ENCODE measurements at regions not wholly inside any gene's neighbourhood (a gene's known extent, or its start where the extent isn't known, plus 50 kb on each side); places are given as distances from the start of the nearest gene placed in this dataset.
A peak's percentile ranks its signal among the peaks of the same experiment; 100 is the strongest.

DNA sequence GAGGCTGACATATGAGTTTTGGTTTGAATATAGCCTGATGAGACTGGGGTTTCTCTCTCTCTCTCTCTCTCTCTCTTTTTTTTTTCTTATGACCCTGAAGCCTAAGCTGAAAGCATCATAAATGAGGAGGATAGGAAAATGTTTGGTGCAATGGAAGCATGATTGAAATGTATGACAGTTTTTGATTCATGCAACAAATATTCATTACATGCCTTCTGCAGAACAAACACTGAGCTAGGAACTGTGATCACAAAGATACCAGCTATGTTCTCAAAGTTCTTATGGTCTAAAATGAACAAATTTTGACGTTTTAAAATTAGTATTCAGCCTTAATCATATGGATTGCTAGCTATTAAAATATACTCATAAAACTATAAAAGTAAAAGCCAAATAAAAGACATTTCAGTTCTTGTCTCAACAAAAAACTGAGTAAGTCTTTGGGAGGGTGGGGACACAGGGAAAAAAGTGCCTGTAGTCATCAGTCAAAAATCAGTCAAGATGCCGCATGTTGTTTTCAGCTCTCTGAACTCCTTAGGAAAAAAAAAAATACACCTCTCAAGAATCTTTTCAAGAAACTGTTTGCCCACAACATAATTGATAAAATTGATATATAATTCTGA, 57.2 kb downstream of the NKX6-1 start:
- DNase-seq (ENCODE audit: low read depth): no peak

DNA sequence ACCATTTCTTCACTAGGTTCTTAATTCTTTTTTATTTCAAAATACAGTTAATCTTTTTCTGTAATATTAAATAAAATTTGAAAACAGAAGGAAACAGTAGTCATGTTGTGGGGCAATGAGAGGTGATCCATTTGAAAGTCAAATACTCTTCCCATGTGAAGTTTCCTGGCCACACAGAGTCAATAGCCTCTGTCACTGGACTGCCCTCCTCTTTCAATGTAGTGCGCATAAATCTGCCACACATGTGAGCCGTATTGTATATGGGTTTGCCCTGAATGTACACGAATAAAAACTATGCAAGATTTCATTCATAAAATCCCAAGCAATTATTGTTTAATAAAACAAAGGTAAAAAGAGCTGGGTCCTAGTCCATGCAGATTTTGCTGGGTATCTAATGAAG, 59.1 kb downstream of the NKX6-1 start:
- DNase-seq (ENCODE audit: low read depth): no peak

DNA sequence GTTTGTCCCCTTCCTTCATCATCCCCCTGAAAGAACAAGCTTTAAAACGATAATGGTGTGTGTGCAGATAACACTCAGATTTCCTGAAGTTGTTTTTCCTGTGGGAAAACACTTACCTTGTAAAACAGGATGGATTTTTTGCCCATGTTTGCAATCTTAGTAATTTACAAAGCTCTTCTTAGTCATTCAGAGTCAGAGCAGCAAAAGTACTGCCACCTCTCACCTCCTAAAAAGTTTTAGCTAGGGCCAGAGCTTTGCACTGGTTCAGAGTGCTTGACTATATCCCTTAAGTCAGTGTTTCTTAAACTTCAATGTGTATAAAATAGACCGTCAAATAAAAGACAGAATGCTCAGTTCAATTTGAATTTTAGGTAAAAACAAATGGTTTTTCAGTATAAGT, 62.3 kb downstream of the NKX6-1 start:
- no peak for DNase-seq (ENCODE audit: low read depth)

DNA sequence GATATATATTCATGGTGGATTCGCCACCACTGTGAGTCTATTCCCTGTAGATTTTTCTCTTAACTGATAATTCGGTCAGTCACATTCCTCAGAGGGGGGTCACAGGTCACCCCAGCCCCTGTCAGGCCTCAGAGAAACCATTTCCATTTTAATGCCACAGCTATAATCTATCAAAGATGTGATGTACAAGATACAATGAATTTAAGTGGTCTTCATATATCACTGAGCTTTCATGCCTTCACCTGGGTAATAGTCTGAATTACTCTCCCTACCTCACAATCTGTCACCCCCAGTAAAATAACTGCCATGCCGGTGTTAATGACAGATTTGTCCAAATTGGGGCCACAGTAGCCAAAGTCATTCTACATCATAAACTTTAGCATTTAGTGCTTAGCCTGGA, 64.7 kb downstream of the NKX6-1 start:
- DNase-seq (ENCODE audit: low read depth): no peak

DNA sequence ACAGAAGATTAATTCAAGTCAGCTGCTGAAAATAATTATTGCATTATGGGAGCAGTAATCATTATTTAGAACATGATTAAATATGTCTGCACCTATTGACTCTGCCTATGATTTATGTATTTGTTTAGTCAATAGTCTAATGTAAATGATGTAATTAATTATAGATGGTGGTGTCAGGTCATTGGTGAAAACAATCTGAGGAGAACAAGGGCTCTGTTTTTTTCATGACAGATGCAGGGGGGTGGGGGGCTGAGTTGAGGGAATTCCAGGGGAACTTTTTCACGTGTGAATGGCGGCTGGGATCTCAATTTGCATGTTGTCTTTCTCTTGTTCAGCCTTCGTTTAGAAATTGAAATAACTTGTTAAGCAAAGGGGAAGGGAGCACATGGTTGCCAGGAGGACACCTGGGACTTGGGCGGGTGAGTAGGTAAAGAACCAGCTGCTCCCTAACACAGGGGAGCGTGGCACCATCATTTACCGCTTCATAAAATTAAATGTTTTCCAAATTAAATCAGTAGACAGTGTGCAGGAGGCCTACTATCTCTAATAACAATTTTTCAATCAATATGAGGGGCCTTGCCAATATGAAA, 65.4 kb downstream of the NKX6-1 start:
- DNase-seq (ENCODE audit: low read depth): no peak

DNA sequence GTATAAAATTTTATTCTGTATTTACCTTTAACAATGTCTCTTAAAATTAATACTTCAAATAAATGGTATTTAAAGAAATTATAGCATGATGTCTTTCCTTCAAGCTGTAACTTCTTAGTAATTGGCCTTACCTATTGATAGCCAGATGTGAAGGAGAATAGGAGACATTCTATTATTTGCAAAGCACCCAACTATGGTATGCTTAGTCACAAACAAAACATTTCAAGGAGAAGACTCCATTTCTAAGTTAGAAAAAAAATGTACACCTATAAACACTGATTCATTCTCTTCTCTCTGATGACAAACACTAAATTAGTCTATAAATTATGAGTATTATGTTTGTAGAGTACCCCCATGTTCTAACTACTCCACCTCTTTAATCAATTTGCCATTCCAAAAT, 66.4 kb downstream of the NKX6-1 start:
- DNase-seq (ENCODE audit: low read depth): no peak

DNA sequence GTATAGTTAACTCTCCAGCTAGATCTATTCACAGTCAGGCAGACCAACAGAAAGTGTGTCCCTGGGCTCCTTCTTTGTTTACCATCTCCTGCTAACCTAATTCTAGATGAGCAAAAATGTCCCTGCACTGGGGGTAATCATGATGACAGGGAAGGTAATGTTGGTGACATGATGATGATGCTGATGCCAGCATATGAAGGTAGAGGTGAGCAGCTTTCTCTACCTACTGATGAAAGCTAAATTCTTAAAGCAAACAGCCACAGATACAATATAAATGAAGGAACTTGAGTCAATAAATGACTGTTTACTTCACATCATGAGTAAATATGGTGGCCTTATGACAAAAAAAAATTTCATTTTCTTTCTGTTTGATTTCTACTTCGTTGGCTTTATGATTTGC, 78.5 kb downstream of the NKX6-1 start:
- no peak for DNase-seq (ENCODE audit: low read depth)

DNA sequence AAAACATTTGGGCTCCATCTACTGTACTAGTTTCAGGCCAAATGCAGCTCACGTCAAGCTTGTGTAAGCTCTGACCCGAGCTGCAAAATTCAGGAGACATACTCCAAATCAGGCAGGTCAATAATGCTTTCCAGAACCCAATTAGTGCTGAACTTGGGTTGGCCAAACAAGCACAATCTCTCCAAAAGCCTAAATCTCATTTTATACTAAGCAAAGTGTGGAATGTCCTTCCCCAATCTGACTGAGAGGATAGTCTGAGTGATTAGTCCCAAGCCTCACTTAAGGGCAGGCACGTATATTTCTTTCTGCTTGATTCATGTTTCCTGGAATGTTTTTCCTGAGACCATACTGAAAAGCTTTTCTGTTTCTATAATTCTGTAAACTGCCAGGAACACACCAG, 79.9 kb downstream of the NKX6-1 start:
- DNase-seq (ENCODE audit: low read depth): no peak

DNA sequence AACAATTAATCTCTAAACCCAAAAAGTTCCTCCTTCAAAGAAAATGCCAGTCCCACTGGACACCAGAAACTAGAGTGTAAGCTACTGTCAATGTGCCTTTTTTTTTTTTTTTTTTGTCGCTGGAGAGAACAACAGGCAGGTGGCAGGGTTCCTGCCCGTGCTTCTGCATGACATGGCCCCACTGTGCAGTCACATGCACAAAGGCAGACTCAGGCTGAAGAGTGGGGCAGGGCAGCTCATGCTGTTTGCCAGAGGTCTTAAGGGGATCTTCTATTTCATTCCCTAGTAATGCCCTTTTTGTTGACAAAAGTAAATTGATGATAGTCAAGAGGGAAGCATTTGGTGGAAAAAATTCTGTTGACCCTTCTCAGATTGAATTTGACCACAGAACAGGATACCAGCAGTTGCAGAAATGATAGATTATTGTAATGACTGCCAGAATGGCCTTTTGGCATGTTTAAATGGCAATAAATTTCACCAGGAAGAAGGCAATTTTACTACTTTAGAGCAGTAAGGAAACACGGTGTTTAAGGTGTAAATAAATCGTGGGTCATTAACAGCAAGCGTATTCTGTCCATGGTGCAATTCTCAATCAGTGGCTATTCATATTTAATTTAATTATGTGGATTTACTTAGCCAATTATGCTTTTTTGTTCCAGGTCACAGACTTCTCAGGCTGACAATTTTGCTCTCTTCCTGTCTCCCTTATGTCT, 80.9 kb downstream of the NKX6-1 start:
- no peak for DNase-seq (ENCODE audit: low read depth)

DNA sequence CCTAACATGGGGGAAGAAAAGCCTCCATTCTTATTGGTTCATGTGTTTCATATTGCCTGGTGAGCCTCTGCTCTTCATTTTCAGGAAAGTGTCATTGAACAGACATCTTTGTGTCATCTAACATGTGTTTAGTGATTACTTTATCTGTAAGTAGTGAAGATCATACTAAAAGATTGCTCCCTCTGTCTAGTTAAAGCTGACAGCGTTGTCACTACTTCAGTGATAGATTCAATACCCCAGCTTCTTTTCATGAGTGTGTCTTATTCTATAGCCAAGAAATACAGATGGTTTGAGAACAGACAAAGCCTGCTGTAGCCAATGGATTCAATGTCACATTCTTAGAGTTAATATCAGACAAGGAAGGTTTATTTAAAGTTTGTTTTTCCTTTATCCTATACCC, 85.1 kb downstream of the NKX6-1 start:
- DNase-seq (ENCODE audit: low read depth): no peak

DNA sequence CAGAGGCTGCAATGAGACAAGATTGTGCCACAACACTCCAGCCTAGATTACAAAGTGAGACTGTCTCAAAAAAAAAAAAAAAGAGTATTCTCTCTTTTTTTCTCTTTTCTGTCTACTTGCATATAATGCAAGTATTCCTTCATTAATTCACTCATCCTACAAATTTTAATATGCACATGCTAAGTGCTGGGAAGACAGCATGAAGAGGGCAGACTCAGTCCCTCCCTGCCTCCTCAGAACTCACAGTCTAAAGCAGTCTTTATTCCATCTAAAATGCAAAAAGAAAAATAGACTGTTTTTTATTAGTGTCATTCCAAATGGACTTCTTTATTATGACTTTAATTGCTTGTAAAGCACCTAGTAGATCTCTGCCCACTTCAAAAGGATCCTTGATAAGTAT, 85.6 kb downstream of the NKX6-1 start:
- no peak for DNase-seq (ENCODE audit: low read depth)

DNA sequence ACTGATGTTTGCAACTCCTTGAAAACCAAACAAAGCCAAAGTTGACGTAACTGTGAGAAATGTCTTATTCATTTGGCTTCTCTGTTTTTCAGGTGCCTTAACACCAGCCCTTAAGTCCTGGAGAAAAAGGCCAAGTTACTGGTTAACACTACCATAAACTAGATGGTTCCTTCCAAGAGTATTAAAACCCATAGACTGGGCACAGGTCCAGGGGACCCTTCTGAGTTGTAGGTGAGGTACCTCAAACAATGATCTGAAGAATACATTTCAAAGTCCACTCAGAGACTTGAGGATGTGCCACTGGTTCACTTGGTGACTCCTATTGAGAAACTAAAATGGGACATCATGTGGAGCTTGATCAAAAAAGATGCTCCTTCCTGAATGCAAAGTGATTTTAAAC, 87.0 kb downstream of the NKX6-1 start:
- DNase-seq (ENCODE audit: low read depth): no peak

DNA sequence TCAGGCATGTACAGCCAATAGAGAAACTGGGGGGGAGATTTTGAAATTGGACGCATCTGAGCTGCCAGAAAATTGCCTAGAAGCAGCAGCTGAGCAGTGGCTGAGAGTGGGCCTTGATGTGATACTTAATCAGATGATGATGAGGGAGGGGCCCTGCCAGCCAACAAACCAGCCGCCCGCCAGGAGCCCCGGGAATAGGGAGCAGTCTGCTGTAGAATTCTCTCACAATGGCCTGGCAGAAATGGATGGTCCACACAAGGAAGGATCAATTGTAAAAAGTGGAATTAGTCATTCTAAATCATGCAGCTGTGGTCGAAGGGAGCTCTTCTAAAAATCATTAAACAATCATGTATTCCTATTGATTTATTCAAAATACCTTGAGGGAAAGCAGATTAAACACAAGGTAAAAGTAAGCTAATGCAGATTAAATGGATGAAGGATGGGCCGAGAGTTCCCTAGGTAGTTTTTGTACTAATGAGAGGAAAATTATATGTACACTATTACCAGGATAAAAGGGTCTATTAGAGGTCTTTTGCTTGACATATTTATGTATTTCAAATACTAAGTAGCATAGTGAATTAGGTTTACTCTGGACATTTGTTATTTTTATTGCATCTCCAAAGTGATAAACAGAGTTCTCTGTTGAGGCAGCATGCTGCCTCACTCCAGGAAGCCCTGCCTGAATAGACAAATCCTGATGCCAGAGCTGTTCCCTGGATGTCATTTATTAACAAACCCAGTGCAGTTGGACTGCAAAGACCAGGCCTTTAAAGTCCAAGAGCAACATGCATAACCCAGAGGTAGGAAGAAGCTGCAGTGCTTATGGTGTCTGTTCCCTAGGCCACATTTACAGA, 91.3 kb downstream of the NKX6-1 start:
- no peak for DNase-seq (ENCODE audit: low read depth)

DNA sequence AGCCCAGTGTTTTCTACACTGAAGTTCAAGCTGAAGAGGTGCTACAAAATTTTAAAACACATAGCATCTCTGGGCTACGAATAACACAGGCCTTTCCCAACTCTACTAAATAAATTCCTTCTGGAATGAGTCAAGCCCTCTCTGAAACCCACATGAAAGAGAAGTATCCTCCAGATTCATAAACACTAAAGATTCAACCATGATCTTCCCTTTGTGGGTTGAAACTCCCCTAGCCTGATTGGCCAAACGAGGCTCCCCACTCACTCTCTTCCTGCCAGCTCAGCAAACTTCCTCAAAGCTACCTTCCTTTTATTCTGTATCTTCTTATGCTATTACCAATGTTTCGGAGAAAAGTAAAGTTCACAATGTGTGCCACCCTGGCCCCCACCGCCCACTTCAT, 95.4 kb downstream of the NKX6-1 start:
- DNase-seq (ENCODE audit: low read depth): peak; percentile 2

DNA sequence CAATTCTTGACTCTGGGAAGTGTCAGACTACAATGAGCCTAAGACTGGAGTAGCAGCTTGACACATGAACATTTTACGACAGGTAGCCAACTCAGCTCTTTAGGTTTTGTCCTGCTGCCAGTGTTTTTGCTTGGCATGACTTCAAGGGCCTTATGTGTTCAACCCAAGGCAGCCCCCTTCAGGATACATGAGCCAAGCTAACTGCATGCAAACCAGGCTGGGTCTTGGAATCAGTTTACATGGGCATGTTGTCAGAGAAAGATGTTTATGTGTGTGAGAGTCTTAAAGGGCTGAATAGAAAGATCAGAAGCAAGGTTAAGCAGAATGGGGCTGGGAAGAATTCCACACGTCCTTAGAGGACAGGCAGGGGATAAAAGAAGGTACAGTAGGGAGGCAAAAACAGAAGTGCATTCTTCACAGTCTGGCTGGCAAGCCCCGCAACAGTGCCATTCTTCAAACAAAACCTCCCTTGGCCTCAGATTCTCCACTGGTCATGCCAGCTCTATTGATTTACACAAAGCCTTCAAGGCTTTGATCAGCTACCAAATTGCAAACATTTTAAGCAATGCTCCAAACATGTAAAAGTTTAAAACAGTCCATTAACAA, 97.3 kb downstream of the NKX6-1 start:
- no peak for DNase-seq (ENCODE audit: low read depth)

DNA sequence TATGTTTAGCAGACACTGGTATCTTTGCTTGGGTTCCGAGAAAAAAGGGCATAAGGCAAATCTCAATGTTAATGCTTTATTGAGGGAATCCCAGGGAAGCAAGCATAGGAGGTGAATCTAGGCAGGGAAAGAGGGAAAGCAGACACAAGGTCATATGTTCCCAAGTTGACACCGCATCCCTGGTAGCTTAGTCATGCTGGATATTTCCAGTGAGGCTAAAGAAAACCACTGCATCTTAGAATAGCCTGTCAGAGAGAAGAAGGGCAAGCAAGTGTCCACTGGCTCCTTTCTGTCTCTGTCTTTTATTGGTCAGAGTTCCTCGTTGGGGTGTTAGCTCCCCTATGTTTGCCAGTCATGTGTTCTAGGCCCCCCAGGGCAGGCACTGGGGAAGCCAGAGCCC, 104.7 kb downstream of the NKX6-1 start:
- DNase-seq (ENCODE audit: low read depth): no peak

DNA sequence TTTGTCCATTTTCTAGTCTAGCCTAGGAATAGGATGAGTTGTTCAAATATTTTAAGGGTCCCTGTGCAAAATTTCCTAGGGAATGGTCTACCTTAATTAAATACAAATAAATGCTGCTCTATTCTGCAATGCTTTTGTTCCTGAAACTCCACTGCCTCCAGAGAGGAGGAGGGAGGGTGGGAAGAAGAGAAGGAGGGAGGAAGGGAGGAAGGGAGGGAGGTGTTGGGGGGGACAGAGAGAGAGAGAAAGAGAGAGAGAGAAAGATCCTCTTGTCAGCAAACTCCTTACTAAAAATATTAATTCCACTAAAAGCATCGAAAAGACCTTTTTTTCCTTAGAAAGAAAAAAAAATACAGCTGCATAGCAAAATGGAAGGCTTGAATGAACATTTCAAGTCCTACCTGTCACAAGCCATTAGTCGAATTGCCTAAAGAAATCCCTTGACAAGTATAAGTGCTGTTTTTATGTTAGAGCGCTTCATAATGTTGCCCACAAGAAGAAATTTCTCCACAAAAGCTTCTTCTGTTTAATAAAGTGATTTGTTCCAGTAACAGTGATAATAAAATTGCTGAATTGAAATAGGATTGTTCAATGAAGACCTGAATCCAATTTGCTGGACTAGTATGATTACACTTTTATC, 106.0 kb downstream of the NKX6-1 start:
- no peak for DNase-seq (ENCODE audit: low read depth)

DNA sequence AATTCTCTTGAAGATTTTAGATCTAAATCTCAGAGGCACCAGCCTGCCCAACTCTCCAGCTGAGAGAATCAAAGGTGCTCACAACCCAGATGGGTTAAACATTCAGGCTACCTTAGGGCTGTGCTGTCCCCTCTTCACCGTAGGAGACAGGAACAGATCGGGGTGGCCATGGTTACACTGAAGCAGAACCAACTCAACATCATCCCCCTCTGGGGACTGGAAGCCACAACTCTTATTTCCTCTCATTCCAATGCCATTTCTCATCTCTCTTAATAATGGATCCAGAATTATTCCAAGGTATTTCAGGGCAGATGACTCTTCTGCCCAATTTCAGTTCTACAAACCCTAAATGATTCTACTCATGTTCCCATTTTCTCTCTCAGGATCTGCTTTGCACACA, 109.7 kb downstream of the NKX6-1 start:
- DNase-seq (ENCODE audit: low read depth): no peak

DNA sequence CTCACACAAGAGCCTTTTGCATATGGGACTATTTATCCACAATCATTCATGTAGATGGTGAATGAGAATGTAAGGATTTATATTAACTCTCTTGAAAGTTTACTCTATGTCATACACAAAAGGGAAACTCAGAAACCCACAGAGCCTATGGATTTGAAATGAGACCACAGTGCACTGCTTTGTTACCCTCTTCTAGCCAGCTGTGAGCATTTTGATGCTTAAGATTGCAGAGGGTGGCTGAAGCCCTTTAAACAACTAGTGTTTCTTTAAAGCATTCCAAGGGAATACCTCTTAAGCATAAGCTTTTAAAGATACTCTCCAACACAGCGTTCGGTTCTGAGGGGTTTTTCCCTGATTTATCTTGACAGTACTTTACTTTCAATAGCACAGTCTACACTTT, 113.9 kb downstream of the NKX6-1 start:
- no peak for DNase-seq (ENCODE audit: low read depth)

DNA sequence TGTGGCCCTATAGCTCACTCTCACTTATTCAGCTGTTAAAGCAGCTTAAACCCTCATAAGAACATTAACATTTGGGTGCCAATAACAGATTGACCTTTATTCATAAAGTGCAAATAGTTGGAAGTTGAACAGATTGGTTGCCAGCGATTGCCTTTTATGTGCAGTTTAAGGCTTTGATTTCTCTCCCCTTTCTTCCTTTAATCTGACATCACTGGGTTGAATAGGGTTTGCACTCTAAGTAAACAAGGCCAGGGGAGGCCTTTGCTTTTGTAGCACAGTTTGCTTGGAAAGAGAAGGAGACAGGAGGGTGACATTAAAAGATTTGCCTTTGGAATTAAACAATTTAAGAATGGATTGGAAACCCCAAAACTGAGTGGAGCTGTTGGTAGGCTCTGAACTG, 114.3 kb downstream of the NKX6-1 start:
- DNase-seq (ENCODE audit: low read depth): no peak

DNA sequence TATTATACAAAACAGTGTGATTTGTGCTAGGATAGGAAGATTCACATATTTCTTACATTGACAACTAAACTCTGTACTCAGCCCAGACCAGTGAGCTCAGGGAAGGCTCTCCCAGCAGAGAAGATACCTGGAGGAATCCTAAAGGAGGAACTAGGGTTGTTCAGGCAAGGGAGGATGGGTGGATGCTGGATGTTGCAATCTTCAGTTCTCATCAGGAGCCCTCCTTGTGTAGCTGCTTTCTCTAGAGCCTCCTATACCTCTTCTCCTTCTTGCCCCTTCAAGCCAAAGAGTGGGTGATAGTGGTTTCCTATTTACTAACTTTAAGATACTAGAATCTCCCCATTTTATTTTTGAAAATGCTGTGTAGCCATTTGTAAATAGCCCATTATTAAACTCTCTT, 117.3 kb downstream of the NKX6-1 start:
- DNase-seq (ENCODE audit: low read depth): no peak
